Mesenchymal stem cell (in vitro differentiated cells and primary cell): ENCODE measurements at regions not wholly inside any gene's neighbourhood (a gene's known extent, or its start where the extent isn't known, plus 50 kb on each side); places are given as distances from the start of the nearest gene placed in this dataset.

Experiments
- DNase-seq: peaks from one replicate; pipeline ENCODE4 v3.0.0-alpha.2; 2013
- H2AFZ ChIP-seq: one replicate; pipeline ENCODE4 v1.6.1; 2013; ENCODE audit warnings: low read depth, mild to moderate bottlenecking, control low read depth, inconsistent platforms, low read length, moderate library complexity
- H2AK5ac ChIP-seq: 2 replicates; pipeline ENCODE4 v1.6.1; 2013; ENCODE audit warnings: low read length, moderate library complexity, mild to moderate bottlenecking, inconsistent platforms; ENCODE audit not compliant: severe bottlenecking
- H2BK120ac ChIP-seq: one replicate; pipeline ENCODE4 v1.6.1; 2013; ENCODE audit warnings: low read depth, mild to moderate bottlenecking, inconsistent platforms, low read length, moderate library complexity
- H2BK12ac ChIP-seq, 2 experiments: one replicate each; pipeline ENCODE4 v1.6.1; 2013; ENCODE audit warnings: inconsistent platforms in 2 of 2, low read length in 2 of 2, mild to moderate bottlenecking in 2 of 2, moderate library complexity in 2 of 2, control low read depth in 1 of 2
- H2BK15ac ChIP-seq: one replicate; pipeline ENCODE4 v1.6.1; 2013; ENCODE audit warnings: mild to moderate bottlenecking, low read depth, inconsistent platforms; ENCODE audit not compliant: poor library complexity, severe bottlenecking
- H2BK5ac ChIP-seq: 2 replicates; pipeline ENCODE4 v1.6.1; 2013; ENCODE audit warnings: low read depth, mild to moderate bottlenecking, low read length, control low read depth, inconsistent platforms; ENCODE audit not compliant: poor library complexity, severe bottlenecking
- H3K14ac ChIP-seq, 2 experiments: one replicate each; pipeline ENCODE4 v1.6.1; 2013; ENCODE audit warnings: inconsistent platforms in 2 of 2, low read length in 2 of 2, control low read depth in 1 of 2, mild to moderate bottlenecking in 1 of 2, moderate library complexity in 1 of 2
- H3K18ac ChIP-seq, 2 experiments: one replicate each; pipeline ENCODE4 v1.6.1; 2013; ENCODE audit warnings: inconsistent platforms in 2 of 2, low read length in 2 of 2, control low read depth in 1 of 2, low read depth in 1 of 2, mild to moderate bottlenecking in 1 of 2
- H3K23ac ChIP-seq, 2 experiments: one replicate each; pipeline ENCODE4 v1.6.1; 2013; ENCODE audit warnings: inconsistent platforms in 2 of 2, low read length in 2 of 2, mild to moderate bottlenecking in 2 of 2, moderate library complexity in 2 of 2, control low read depth in 1 of 2
- H3K27ac ChIP-seq: 2 replicates; pipeline ENCODE4 v1.5.1; 2013; ENCODE audit warnings: mild to moderate bottlenecking, moderate library complexity, low read length, control low read depth, inconsistent platforms; ENCODE audit not compliant: poor library complexity, severe bottlenecking
- H3K27me3 ChIP-seq, 2 experiments: 2 replicates each; pipeline versions ENCODE4 v1.6.1 to v1.7.0; 2013; ENCODE audit warnings: low read length in 2 of 2, mild to moderate bottlenecking in 2 of 2, moderate library complexity in 2 of 2, control low read depth in 1 of 2, inconsistent platforms in 1 of 2; ENCODE audit not compliant: control insufficient read depth in 1 of 2, insufficient read depth in 1 of 2
- H3K36me3 ChIP-seq, 2 experiments: 2 replicates each; pipeline versions ENCODE4 v1.6.1 to v1.7.0; 2013; ENCODE audit warnings: low read length in 2 of 2, control low read depth in 1 of 2, inconsistent platforms in 1 of 2, low read depth in 1 of 2, mild to moderate bottlenecking in 1 of 2; ENCODE audit not compliant: insufficient read depth in 2 of 2, control insufficient read depth in 1 of 2
- H3K4ac ChIP-seq, 2 experiments: one replicate each; pipeline ENCODE4 v1.6.1; 2013; ENCODE audit warnings: inconsistent platforms in 2 of 2, low read length in 2 of 2, mild to moderate bottlenecking in 2 of 2, moderate library complexity in 2 of 2, control low read depth in 1 of 2, low read depth in 1 of 2
- H3K4me1 ChIP-seq: 2 replicates; pipeline ENCODE4 v1.6.1; 2013; ENCODE audit warnings: low read depth, low read length, control low read depth; ENCODE audit not compliant: control insufficient read depth, insufficient read depth
- H3K4me2 ChIP-seq: 2 replicates; pipeline ENCODE4 v1.6.1; 2013; ENCODE audit warnings: low read length, mild to moderate bottlenecking, inconsistent platforms; ENCODE audit not compliant: poor library complexity, severe bottlenecking
- H3K4me3 ChIP-seq, 2 experiments: 2 replicates each; pipeline versions ENCODE4 v1.5.1 to v1.7.0; 2013; ENCODE audit warnings: low read length in 2 of 2, mild to moderate bottlenecking in 2 of 2, control low read depth in 1 of 2, low read depth in 1 of 2; ENCODE audit not compliant: insufficient read depth in 1 of 2
- H3K79me1 ChIP-seq: replicated peaks from 2 replicates; pipeline ENCODE4 v1.6.1; 2013; ENCODE audit warnings: mild to moderate bottlenecking, control low read depth, low read length, inconsistent platforms; ENCODE audit not compliant: poor library complexity, severe bottlenecking
- H3K9ac ChIP-seq: 2 replicates; pipeline ENCODE4 v1.7.0; 2013; ENCODE audit warnings: mild to moderate bottlenecking, low read length, moderate library complexity
- H3K9me3 ChIP-seq: 2 replicates; pipeline ENCODE4 v1.7.0; 2013; ENCODE audit warnings: mild to moderate bottlenecking, low read length; ENCODE audit not compliant: control insufficient read depth
- H4K8ac ChIP-seq: one replicate; pipeline ENCODE4 v1.6.1; 2013; ENCODE audit warnings: inconsistent platforms, mild to moderate bottlenecking, low read length, moderate library complexity
- H4K91ac ChIP-seq: one replicate; pipeline ENCODE4 v1.6.1; 2013; ENCODE audit warnings: mild to moderate bottlenecking, low read length, inconsistent platforms
- WGBS: methylation state at CpG from one replicate; pipeline ENCODE4 v1.1.7; 2013; ENCODE audit warnings: mixed read lengths; 5-methylcytosine and 5-hydroxymethylcytosine counted together

- Histone ChIP-seq H4K8ac (no peak overlapping the region), H3K23ac (no peak overlapping the region), H3K27ac (no peak overlapping the region), H2BK120ac (no peak overlapping the region), H3K4me2 (no peak overlapping the region), H3K36me3 (no peaks in the 10 kb centered on the region), H2BK15ac (no peak overlapping the region), H2BK12ac (peak overlapping the region; percentile 83 to 89), H3K4me1 (peaks cover 16% of the 10 kb centered on the region), H3K9ac (no peak overlapping the region), H2BK5ac (no peak overlapping the region), H3K27me3 (no peaks in the 10 kb centered on the region), H3K4ac (no peak overlapping the region), H4K91ac (no peak overlapping the region), H2AFZ (no peak overlapping the region), H3K18ac (peak overlapping the region; percentile 71 to 74), H3K79me1 (no peaks in the 10 kb centered on the region), H3K9me3 (no peaks in the 10 kb centered on the region), H2AK5ac (no peak overlapping the region), H3K4me3 (no peak overlapping the region), H3K14ac (no peak overlapping the region)
- no CpG with 5 or more reads among the region's 1 CpG for WGBS
- DNase-seq = no peak
Measured at GRCh38 chr2:44101246-44101645, 67.4 kb upstream of the PPM1B start.

DNA sequence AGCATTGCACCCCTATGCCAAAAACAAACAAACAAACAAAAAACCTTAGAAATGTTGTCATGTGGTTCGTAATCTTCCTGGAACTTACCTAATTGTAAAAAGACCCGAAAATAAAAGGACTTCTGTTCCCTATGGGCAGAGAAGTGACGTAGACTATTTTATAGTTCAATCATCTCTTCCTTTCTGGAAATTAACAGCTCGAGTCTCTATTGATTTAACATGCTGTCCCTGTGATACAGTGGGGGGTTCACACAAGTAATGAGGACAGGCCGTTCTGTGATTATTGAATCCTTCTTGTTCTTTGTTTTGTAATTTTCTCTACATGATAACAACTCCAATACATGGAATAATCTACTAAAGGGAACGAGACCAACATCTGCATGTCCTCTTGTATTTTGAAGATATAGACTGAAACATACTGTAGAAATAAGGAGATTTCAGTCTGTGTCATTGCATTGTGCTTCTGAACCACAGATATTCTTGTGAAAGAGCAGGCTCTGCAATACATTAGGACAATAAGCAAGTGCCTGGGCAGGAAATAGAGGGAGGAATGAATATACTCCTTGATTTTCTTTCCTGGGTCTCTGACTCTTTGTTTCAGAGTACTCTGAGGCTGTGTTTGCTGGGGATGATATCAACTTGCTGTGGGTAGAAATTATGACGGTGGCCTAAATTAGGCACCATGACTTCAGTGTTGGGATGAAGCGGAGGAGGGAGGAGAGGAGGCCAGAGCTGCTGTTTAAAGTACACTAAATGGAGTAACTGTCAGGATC lies 65.7 kb upstream of the PPM1B start:
- Histone ChIP-seq H3K27me3 (no peaks in the 10 kb centered on the region), H3K4me2 (no peak overlapping the region), H3K27ac (no peak overlapping the region), H2AFZ (no peak overlapping the region), H3K79me1 (no peaks in the 10 kb centered on the region), H2BK5ac (no peak overlapping the region), H3K9ac (peak overlapping the region; percentile 23), H3K4ac (no peak overlapping the region), H2AK5ac (no peak overlapping the region), H4K91ac (no peak overlapping the region), H3K18ac (no peak overlapping the region), H4K8ac (no peak overlapping the region), H2BK12ac (no peak overlapping the region), H3K23ac (no peak overlapping the region), H3K4me1 (peaks cover 10% of the 10 kb centered on the region), H3K4me3 (no peak overlapping the region), H2BK120ac (no peak overlapping the region), H3K14ac (no peak overlapping the region), H3K9me3 (no peaks in the 10 kb centered on the region), H3K36me3 (no peaks in the 10 kb centered on the region), H2BK15ac (no peak overlapping the region)
- WGBS = 91% methylated on average over 4 of the region's 8 CpGs
- no peak for DNase-seq

GRCh38 chr2:44103639-44104038 lies 65.0 kb upstream of the PPM1B start:
- Histone ChIP-seq H4K8ac (no peak overlapping the region), H2BK120ac (no peak overlapping the region), H3K9ac (peak overlapping the region; percentile 23), H3K36me3 (no peaks in the 10 kb centered on the region), H3K18ac (peak overlapping the region in 1 of 2 experiments; percentile 15), H2AK5ac (no peak overlapping the region), H3K27ac (no peak overlapping the region), H2BK12ac (peak overlapping the region in 1 of 2 experiments; percentile 6), H3K27me3 (no peaks in the 10 kb centered on the region), H3K9me3 (no peaks in the 10 kb centered on the region), H4K91ac (no peak overlapping the region), H3K4me1 (peaks cover 6% of the 10 kb centered on the region), H3K23ac (no peak overlapping the region), H3K4me2 (no peak overlapping the region), H3K79me1 (no peaks in the 10 kb centered on the region), H3K4ac (no peak overlapping the region), H3K4me3 (no peak overlapping the region), H2AFZ (no peak overlapping the region), H3K14ac (no peak overlapping the region), H2BK15ac (no peak overlapping the region), H2BK5ac (no peak overlapping the region)
- WGBS = 98% methylated on average over 6 of the region's 6 CpGs
- no peak for DNase-seq

- WGBS = no CpG with 5 or more reads among the region's 1 CpG
- Histone ChIP-seq H4K8ac (no peak overlapping the region), H3K36me3 (no peaks in the 10 kb centered on the region), H3K18ac (no peak overlapping the region), H3K23ac (no peak overlapping the region), H3K27me3 (no peaks in the 10 kb centered on the region), H2AFZ (no peak overlapping the region), H3K4me1 (peaks cover 3% of the 10 kb centered on the region), H3K9me3 (no peaks in the 10 kb centered on the region), H3K79me1 (no peaks in the 10 kb centered on the region), H3K14ac (no peak overlapping the region), H3K4me2 (no peak overlapping the region), H3K4ac (no peak overlapping the region), H2BK120ac (no peak overlapping the region), H2BK12ac (no peak overlapping the region), H2BK15ac (no peak overlapping the region), H3K9ac (no peak overlapping the region), H4K91ac (no peak overlapping the region), H2AK5ac (no peak overlapping the region), H3K4me3 (no peak overlapping the region), H3K27ac (no peak overlapping the region), H2BK5ac (no peak overlapping the region)
- DNase-seq = no peak
Measured at GRCh38 chr2:44104855-44105271, 63.8 kb upstream of the PPM1B start.
